Pons (tissue), 1 donor: ENCODE measurements at regions not wholly inside any gene's neighbourhood (a gene's known extent, or its start where the extent isn't known, plus 50 kb on each side); places are given as distances from the start of the nearest gene placed in this dataset.
A peak's percentile ranks its signal among the peaks of the same experiment; 100 is the strongest.

Source experiments
- DNase-seq: peaks from one replicate; pipeline ENCODE4 v3.0.0-alpha.2; 2016; ENCODE audit warnings: low spot score

- peak; percentile 85 for DNase-seq
These were observed 258.4 kb downstream of the BCL11A start for GRCh38 chr2:60294901-60295635.

- no peak for DNase-seq
These were observed 261.2 kb downstream of the BCL11A start for GRCh38 chr2:60292242-60292641.

GRCh38 chr2:60290509-60290908 lies 262.9 kb downstream of the BCL11A start:
- no peak for DNase-seq

- no peak for DNase-seq
These were observed 267.7 kb downstream of the BCL11A start for GRCh38 chr2:60285626-60286316.

- no peak for DNase-seq
These were observed 269.8 kb downstream of the BCL11A start for GRCh38 chr2:60283626-60284025.

- DNase-seq: no peak
These were observed 270.6 kb downstream of the BCL11A start for GRCh38 chr2:60282886-60283285.

GRCh38 chr2:60281730-60282129 lies 271.7 kb downstream of the BCL11A start:
- DNase-seq: no peak

GRCh38 chr2:60280238-60280637 lies 273.2 kb downstream of the BCL11A start:
- no peak for DNase-seq

- no peak for DNase-seq
These were observed 274.5 kb downstream of the BCL11A start for GRCh38 chr2:60278906-60279305.

GRCh38 chr2:60275958-60276357 lies 277.5 kb downstream of the BCL11A start:
- DNase-seq: no peak

- DNase-seq: no peak
These were observed 279.6 kb downstream of the BCL11A start for GRCh38 chr2:60273836-60274235.

GRCh38 chr2:60271713-60272112 lies 281.7 kb downstream of the BCL11A start:
- DNase-seq: no peak

- DNase-seq: no peak
These were observed 282.3 kb downstream of the BCL11A start for GRCh38 chr2:60271131-60271530.

GRCh38 chr2:60268661-60269060 lies 284.8 kb downstream of the BCL11A start:
- DNase-seq: no peak

GRCh38 chr2:60268032-60268431 lies 285.4 kb downstream of the BCL11A start:
- DNase-seq: no peak

- DNase-seq: no peak
These were observed 286.3 kb downstream of the BCL11A start for GRCh38 chr2:60267122-60267521.

- no peak for DNase-seq
These were observed 291.3 kb downstream of the BCL11A start for GRCh38 chr2:60262178-60262577.

GRCh38 chr2:60260639-60261296 lies 292.7 kb downstream of the BCL11A start:
- no peak for DNase-seq

- no peak for DNase-seq
These were observed 293.7 kb downstream of the BCL11A start for GRCh38 chr2:60259781-60260180.

- peak; percentile 38 for DNase-seq
These were observed 300.8 kb downstream of the BCL11A start for GRCh38 chr2:60252581-60253150.

- no peak for DNase-seq
These were observed 302.2 kb downstream of the BCL11A start for GRCh38 chr2:60251247-60251646.

- DNase-seq: no peak
These were observed 303.6 kb downstream of the BCL11A start for GRCh38 chr2:60249879-60250278.

GRCh38 chr2:60247471-60247870 lies 306.0 kb downstream of the BCL11A start:
- DNase-seq: no peak
